ENCODE measurements at regions not wholly inside any gene's neighbourhood (a gene's known extent, or its start where the extent isn't known, plus 50 kb on each side); places are given as distances from the start of the nearest gene placed in this dataset.

- H3K4me3 ChIP-seq (ENCODE audit: insufficient read depth, low read depth, low read length) = no peak overlapping the region
- no peak overlapping the region for H3K4me2 ChIP-seq (ENCODE audit: low read depth, low read length)
- H3K18ac ChIP-seq (ENCODE audit: low read depth, low read length) = no peak overlapping the region
- H3K9ac ChIP-seq (ENCODE audit: low read depth, low read length) = no peak overlapping the region
- no peak overlapping the region for H2AK9ac ChIP-seq (replicated peaks; ENCODE audit: low read depth, low read length, poor library complexity)
- in situ Hi-C loops (cut with MboI; ENCODE audit: low sequenced_read_pairs) (no loop called here), dilution Hi-C loops (cut with HindIII; ENCODE audit: low sequenced_read_pairs, unreplicated experiment) (no loop called here), intact Hi-C loops (cut with micrococcal nuclease) (no loop called here)
- no peak overlapping the region for H4K8ac ChIP-seq (ENCODE audit: low read depth in 2 of 2, low read length in 2 of 2)
- no peaks in the 10 kb centered on the region for H3K9me3 ChIP-seq (ENCODE audit: control insufficient read depth, insufficient read depth, low read length)
- no peaks in the 10 kb centered on the region for H3K27me3 ChIP-seq (ENCODE audit: control insufficient read depth, insufficient read depth, low read length)
- no peak overlapping the region for H2BK120ac ChIP-seq (ENCODE audit: low read depth, low read length)
- no TSS peak for BruUV-seq (replicated peaks)
- WGBS, 2 experiments (ENCODE audit: extremely low coverage in 2 of 2, insufficient read length in 1 of 2) = 80% methylated on average over 1 of the region's 8 CpGs; no CpG with 5 or more reads in 1 of the 2 experiments
- H2AK5ac ChIP-seq (ENCODE audit: low read depth, low read length) = no peak overlapping the region
- no peak for ATAC-seq (ENCODE audit: low read depth)
- no peak overlapping the region for H3K27ac ChIP-seq (ENCODE audit: insufficient read depth, low read length)
- H3K4me1 ChIP-seq (ENCODE audit: control insufficient read depth, insufficient read depth, low read length) = peaks cover 12% of the 10 kb centered on the region
- no peak overlapping the region for H3K4ac ChIP-seq (ENCODE audit: low read depth, low read length)
- TF ChIP-seq POLR2A (IDR thresholded peaks at IDR 0.05; ENCODE audit: low read depth, low read length) (no peak), MAZ (IDR thresholded peaks at IDR 0.05; ENCODE audit: borderline replicate concordance, low read depth, low read length) (no peak), MXI1 (IDR thresholded peaks at IDR 0.05; ENCODE audit: borderline replicate concordance, low read depth, low read length) (no peak), RCOR1 (IDR thresholded peaks at IDR 0.05; ENCODE audit: insufficient replicate concordance, low read length) (no peak), NFE2L2 (IDR thresholded peaks at IDR 0.05; ENCODE audit: low read depth, low read length) (no peak)
- H3K9me1 ChIP-seq (ENCODE audit: insufficient read depth, low read length) = peaks cover 8% of the 10 kb centered on the region
- peaks cover 11 to 53% of the 10 kb centered on the region in 2 experiments for H3K79me1 ChIP-seq (ENCODE audit: low read depth in 1 of 2, low read length in 2 of 2)
- H2BK20ac ChIP-seq (ENCODE audit: low read depth, low read length) = no peak overlapping the region
- H4K5ac ChIP-seq (ENCODE audit: low read depth, low read length) = no peak overlapping the region
- no peak for DNase-seq
- no peak overlapping the region for H2BK5ac ChIP-seq (ENCODE audit: low read depth, low read length, poor library complexity, severe bottlenecking)
- peaks cover 35% of the 10 kb centered on the region for H4K20me1 ChIP-seq (ENCODE audit: insufficient read depth, low read length)
- ChIA-PET CTCF (no interaction called here), POLR2A (ENCODE audit: unreplicated experiment) (no interaction called here)
- no peak overlapping the region for H2BK15ac ChIP-seq (ENCODE audit: low read depth, low read length)
- no peak overlapping the region for H4K91ac ChIP-seq (ENCODE audit: insufficient read depth, low read depth, low read length)
- no peaks in the 10 kb centered on the region for H3K36me3 ChIP-seq (ENCODE audit: control insufficient read depth, insufficient read depth, low read length)
- H2AFZ ChIP-seq (replicated peaks; ENCODE audit: low read length, poor library complexity) = no peak overlapping the region
- no peak overlapping the region for H3K14ac ChIP-seq (replicated peaks; ENCODE audit: low read depth, low read length)
- no peak overlapping the region for H3K23ac ChIP-seq (ENCODE audit: low read depth, low read length)
- H3K56ac ChIP-seq (ENCODE audit: extremely low read depth, insufficient read depth, low read length) = no peak overlapping the region
Observed at GRCh38 chrX:10034740-10035260, 67.6 kb downstream of the CLDN34 start.

Measured in IMR-90 (cell line).